NCI-H226 (cell line): ENCODE measurements at regions not wholly inside any gene's neighbourhood (a gene's known extent, or its start where the extent isn't known, plus 50 kb on each side); places are given as distances from the start of the nearest gene placed in this dataset.

ENCODE experiments used
- DNase-seq: peaks from one replicate; pipeline ENCODE4 v3.0.0-alpha.2; 2015

- no peak for DNase-seq
Measured at GRCh38 chr17:34692920-34693319, 113.5 kb downstream of the TMEM132E start.
